HG02678 (cell line): ENCODE measurements at regions not wholly inside any gene's neighbourhood (a gene's known extent, or its start where the extent isn't known, plus 50 kb on each side); places are given as distances from the start of the nearest gene placed in this dataset.
"Not testable (repeated sequence)": the region's sequence is repeated elsewhere in the genome, so short reads cannot be mapped to it uniquely, and the experiment has no call there.

Experiments
- ATAC-seq: cut with Tn5 transposase; IDR thresholded peaks from one replicate; pipeline ENCODE4 v1.9.1; 2021; ENCODE audit warnings: mild to moderate bottlenecking, moderate library complexity; ENCODE audit not compliant: unreplicated experiment

GRCh38 chr2:2660789-2661355, 329.8 kb upstream of the MYT1L start:
- no peak for ATAC-seq

DNA sequence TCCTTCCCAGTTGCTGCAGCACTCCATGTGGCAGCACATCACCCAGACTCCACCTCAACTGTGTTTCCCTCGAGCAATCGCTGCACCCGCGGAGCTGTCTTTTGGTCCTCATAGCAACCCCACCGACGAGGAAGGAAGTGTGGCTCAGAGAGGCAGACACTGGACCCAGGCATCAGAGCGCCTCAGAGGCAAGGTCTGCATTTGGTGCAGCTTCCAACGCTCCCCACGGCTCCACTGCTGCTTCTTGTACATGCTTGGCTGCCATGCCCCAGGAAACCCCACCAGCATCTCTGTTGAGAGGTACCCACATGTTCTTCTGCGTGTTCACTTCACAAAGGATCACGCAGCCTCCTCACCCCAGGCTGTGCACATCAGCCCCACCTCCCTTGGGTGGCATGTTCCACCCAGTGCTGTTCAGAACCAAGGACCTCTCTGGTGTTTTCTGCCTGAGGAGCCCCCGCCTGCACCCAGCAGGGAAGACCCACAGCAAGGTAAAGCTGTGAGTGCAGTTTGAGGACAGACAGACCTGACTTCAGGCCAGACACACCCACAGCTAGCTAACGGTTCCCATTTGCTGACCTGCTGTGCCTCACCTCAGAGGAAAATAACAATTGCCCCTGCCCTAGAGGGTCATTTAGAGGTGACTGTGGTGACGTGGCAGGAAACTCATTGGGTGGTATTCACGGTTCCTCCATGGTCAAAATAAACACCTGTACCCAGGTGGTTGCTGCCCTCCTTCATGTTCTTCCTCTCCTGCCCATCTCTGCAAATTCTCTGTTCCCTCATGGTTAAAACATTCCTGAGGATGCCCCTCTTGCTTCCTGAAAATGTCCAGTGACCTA, 326.3 kb upstream of the MYT1L start:
- no peak for ATAC-seq

DNA sequence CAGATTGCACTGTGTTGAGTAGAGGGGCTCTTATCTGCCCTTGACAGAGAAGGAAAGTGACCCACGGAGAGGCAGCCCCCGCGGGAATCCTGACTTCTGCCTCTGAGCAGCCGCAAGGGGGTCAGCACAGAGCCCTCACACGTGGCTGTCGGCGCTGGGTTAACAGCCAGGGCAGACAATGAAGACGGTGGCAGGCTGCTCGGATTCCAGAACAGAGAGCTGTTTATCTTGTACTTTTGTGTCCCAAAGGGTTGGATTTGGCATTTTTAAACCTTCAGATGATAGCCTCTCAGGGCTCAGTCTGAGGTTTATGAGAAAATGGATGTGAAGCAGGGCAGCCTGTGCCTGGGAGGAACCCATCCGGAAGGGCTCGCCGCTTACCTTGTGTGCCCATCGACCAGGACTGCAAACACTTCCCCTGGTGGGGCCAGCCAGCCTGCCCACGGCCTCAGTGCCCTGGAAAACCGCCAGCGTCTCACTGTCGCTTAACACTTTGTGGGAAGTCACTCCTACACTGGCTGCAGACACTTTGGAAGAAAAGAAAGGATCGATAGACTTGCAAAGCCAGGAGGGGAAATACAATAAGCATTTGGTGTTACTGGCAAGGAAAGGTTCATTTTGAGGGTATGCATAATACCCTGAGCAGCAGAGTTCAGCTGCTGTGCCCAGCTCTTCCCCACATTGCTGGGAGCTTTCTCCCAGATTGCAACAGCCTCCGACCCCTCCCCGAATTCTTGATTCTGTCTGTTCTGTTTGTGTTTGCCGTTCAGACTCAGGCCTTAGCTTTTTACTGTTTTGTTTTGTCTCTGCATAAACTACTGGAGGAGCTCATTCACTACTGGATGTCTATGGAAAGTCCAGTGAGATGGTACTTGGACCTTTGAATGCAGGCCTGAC, 325.3 kb upstream of the MYT1L start:
- no peak for ATAC-seq

GRCh38 chr2:2655453-2656114, 324.5 kb upstream of the MYT1L start:
- no peak for ATAC-seq

GRCh38 chr2:2653231-2653630, 322.2 kb upstream of the MYT1L start:
- ATAC-seq: no peak

DNA sequence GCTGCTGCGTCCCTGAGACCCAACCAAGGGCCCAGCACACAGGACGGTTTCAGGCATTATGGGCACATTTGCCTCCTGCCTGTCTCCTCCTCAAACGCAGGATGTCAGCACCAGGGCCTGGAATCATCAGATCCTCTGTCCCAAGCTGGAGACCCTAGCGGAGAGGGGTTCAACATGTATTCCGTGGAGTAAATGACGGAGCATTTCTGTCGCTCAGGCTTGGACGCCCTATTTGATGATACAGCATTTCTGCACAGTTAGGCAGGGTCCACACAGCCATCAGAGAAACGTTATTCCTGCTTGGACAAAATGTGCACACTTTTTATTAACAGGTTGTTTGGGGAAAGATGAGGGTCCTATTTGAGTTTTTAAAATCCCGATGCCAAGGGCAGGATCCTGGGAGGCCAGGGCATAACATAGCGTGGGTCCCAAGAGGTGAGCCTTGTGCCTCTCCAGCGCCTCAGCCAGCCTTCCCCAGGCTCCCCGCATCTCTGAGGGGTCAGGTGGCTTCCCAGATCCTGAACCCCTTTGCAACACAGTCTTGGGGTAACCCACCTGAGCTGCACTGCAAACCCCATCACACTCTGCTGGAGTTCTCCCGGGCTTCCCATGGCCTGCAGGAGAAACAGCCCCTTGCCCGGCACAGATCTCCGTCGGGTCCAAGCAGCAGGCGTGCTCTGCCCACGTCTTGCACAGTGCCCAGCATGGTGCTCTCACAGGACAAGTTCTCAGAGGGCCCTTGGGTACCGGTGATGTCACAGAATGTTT, 319.7 kb upstream of the MYT1L start:
- no peak for ATAC-seq

DNA sequence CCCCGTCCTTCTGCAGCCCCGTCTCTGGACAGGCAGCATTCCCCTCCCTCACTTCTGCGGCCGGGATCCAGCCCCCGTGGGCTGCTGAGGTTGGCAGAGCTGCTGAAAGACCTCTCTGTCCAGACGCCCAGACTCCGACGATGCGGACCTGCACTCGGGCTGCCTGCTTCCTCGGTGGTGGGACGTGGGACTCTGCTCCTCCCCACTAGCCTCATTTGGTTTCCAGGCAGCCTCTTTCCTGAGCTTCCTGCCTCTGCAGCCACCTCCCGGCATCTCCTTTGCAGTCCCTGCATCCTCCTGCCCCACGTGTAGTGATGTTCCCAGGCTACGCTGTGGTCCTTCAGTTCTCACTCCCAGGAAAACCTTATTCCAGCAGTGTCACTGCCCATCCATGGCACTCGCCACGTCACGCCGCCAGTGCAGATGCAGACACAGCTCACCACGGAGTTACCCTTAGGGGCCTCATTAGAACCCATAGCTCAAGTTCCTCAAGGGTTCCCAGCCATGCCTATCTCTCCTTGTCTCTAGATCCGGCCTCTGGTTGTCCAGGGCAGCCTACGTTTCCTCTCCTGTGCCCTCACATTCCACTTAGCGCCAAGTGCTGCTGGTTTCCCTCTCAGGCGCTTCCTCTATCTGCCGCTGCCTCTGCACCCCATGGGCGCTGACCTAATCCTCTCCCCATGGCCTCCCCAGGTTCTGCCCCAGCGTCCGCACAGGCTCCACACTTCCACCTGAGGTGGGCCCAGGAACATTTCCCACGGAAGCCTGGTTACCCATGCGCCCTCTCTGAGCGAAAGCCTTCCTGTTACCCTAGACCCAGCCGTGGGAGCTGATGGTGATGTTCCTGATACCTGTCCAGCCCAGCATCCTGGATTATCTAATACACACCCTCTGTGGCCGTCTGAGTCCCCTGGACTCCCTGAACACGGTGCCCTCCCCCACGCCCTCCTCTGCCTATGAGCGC, 318.3 kb upstream of the MYT1L start:
- ATAC-seq: no peak

DNA sequence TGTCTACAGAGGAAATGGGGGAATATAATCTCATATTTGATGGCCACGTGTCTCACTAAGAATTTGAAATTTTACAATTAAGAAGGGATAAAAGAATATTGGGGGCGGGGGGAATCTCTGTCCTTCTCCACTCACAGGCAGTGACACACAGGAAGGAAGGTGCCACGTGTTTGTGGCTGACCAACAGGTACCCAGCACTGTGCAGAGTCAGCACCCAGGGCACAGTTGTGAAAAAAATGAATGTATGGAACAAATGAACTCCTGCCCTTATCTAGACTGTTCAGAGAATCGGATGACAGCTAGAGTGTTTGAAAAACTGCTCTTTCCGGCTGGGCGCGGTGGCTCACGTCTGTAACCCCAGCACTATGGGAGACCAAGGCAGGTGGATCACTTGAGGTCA, 317.0 kb upstream of the MYT1L start:
- no peak for ATAC-seq

DNA sequence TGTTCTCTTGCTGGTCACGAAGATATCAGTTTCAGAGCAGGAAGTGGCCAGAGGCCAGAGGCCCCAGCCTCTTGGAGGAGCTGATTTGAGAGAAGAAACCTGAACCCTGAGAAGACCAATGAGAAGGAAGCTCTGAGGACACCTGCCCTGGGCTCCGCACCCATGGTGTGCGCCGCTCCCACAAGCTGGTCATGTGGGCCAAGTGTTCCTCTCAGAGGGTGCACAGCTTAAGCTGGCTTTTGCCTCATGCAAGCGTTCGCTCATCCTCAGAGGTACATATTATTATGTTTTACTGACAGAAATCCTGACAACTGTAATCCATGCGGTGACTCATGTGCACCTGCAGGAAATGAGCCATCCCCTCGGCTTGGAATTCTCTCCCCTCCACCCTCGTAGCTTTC, 316.1 kb upstream of the MYT1L start:
- no peak for ATAC-seq

GRCh38 chr2:2646433-2647051, 315.5 kb upstream of the MYT1L start:
- ATAC-seq: no peak

DNA sequence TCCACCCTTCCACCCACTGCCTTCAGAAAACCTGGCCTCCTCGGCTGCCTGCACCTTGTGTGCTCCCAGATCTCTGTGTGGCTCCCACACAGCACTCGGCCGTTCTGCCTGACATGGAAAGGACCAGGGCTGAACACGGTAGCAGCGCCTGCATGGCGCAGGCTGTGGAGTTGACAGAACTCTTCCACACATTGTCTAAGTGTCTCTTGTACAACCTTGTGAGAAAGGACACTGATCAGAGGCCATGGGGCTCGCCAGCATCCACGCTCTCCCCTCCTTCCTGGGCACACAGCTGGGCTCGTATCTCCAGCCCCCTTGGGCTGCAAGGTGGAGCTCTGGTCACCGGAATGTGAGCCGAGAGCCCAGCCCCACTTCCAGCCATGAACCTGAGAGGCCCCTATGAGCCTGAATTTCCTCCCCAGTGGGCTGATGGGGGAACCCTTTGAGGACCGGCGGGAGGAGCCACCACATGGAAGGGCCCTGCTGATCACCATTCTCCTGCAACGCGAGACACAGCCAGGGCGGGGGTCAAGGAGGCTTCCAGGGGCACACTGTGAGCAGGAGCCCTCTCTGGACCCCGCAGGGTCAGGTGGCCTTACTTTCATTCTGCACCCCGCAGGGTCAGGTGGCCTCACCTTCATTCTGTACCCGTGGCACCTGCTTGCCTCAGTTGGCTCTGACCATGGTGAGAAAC, 314.2 kb upstream of the MYT1L start:
- ATAC-seq: no peak

GRCh38 chr2:2644751-2645150, 313.7 kb upstream of the MYT1L start:
- ATAC-seq: not testable (repeated sequence)

- ATAC-seq: no peak
Observed at GRCh38 chr2:2644040-2644439, 313.0 kb upstream of the MYT1L start.

DNA sequence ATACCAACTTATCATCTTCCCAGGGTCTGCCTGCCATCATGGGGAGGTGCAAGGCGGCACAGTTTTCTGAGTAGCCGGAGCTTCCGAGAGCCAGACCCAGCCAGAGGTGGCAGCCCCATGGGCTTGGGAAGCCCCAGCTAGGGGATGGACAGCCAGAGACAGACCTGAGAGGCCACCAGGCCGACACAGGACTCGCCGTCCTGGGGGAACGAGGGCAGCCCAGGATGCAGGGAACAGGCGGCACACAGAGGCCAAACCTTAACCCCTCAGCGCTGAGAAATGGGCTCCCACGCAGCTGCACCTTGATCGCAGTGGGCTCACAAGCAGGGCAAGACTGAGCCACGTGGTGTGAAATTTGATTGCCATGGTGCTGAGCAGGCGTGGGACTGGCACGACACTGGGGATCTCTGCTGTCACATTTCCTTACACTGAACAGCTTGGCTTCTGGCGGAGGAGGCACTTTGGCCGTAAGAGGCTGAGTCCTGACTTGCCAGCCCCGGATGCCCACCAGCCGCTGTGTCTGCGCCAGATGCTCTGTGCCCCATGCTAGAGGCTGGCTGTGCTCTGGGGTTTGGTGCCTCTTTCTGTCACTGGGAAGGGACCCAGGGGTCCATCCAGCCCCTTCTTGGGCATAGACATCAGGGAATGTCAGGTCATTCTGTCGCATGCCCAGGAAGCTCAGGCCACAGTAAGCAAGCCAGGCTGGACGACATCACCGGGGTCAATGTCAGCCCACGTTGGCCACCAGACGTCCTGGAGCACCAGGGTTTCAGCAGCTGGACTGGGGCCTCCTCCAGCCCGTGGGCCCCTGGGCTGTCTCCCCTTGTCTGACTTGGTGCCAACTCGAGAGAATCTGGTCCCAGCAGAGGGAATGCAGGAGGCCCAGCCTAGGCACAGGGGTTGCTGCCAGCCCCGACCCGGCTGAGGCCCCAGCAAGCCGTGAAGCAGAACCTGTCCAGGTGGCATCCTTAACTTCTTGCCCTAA, 312.1 kb upstream of the MYT1L start:
- ATAC-seq: no peak

GRCh38 chr2:2641541-2642410, 310.7 kb upstream of the MYT1L start:
- no peak for ATAC-seq

DNA sequence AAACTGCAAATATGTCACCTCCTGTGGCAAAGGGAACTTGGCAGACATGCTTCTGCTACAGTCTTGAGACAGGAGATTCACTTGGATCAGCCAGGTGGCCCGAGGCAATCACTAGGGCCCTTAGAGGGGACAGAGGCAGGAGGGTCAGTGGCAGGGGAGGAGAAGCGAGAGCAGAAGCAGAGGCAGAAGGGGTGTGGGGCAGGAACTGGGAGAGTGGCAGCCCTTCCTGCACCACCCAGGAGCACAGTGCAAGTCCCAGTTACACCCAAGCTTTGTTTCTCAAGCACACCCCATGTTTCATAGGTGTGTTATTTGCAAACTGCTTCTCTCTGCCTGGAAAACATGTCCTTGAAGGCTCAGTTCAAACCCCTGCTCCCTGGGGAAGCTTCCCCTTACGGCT, 309.7 kb upstream of the MYT1L start:
- no peak for ATAC-seq
